ENCODE measurements at regions not wholly inside any gene's neighbourhood (a gene's known extent, or its start where the extent isn't known, plus 50 kb on each side); places are given as distances from the start of the nearest gene placed in this dataset.
A peak's percentile ranks its signal among the peaks of the same experiment; 100 is the strongest.
"Not testable (repeated sequence)": the region's sequence is repeated elsewhere in the genome, so short reads cannot be mapped to it uniquely, and the experiment has no call there.

DNA sequence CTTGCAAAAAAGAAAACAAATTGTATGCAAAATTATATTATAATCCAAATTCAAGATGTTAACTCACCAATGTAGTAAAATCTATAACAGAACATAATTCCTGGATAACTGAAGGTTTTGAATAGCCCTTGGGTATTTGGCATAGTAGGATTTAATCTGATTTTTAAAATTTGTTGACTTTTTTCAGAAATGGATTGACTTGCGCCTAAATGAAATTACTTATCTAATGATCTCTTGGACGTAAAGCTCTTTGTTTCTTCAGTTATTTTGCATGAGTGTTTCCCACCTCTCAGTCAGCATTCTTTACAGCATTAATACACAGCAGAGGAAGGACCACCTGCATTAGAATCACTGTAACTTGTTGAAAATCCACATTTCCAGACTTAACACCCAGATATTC is 169.6 kb downstream of the SEPTIN7 start:
- Histone ChIP-seq H4K20me1 (ENCODE audit: control insufficient read depth, extremely low read depth, insufficient read depth, low read length) (no peaks in the 10 kb centered on the region), H3K4me3 (replicated peaks in 1 of 4; ENCODE audit: control extremely low read depth in 1 of 4, insufficient read depth in 1 of 4, low read depth in 3 of 4, low read length in 4 of 4) (no peak overlapping the region), H2AFZ (ENCODE audit: low read length) (no peak overlapping the region), H3K27me3 (ENCODE audit: control insufficient read depth, insufficient read depth, low read length) (no peaks in the 10 kb centered on the region), H3K9me3 (ENCODE audit: control insufficient read depth, insufficient read depth, low read depth, low read length) (no peaks in the 10 kb centered on the region), H3K79me2 (ENCODE audit: control insufficient read depth, insufficient read depth, low read length) (no peaks in the 10 kb centered on the region), H3K9ac (ENCODE audit: insufficient read depth, low read length) (no peak overlapping the region), H3K36me3 (ENCODE audit: control insufficient read depth, insufficient read depth, low read length) (no peaks in the 10 kb centered on the region), H3K4me2 (ENCODE audit: extremely low read depth, insufficient read depth, low read length) (no peak overlapping the region), H3K27ac (ENCODE audit: insufficient read depth, low read length) (no peak overlapping the region), H3K4me1 (ENCODE audit: control insufficient read depth, extremely low read depth, insufficient read depth, low read length) (no peaks in the 10 kb centered on the region)
- TF ChIP-seq EZH2 (IDR thresholded peaks at IDR 0.05; ENCODE audit: low read length, missing control alignments): no peak
- TF ChIP-seq, protein P1, sequence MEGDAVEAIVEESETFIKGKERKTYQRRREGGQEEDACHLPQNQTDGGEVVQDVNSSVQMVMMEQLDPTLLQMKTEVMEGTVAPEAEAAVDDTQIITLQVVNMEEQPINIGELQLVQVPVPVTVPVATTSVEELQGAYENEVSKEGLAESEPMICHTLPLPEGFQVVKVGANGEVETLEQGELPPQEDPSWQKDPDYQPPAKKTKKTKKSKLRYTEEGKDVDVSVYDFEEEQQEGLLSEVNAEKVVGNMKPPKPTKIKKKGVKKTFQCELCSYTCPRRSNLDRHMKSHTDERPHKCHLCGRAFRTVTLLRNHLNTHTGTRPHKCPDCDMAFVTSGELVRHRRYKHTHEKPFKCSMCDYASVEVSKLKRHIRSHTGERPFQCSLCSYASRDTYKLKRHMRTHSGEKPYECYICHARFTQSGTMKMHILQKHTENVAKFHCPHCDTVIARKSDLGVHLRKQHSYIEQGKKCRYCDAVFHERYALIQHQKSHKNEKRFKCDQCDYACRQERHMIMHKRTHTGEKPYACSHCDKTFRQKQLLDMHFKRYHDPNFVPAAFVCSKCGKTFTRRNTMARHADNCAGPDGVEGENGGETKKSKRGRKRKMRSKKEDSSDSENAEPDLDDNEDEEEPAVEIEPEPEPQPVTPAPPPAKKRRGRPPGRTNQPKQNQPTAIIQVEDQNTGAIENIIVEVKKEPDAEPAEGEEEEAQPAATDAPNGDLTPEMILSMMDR (conservative IDR thresholded peaks at IDR 0.05 in 1 of 2, IDR thresholded peaks at IDR 0.05 in 1 of 2; ENCODE audit: low read depth in 1 of 2, low read length in 2 of 2): no peak
- no peak for DNase-seq (ENCODE audit: low read depth in 2 of 2)

DNA sequence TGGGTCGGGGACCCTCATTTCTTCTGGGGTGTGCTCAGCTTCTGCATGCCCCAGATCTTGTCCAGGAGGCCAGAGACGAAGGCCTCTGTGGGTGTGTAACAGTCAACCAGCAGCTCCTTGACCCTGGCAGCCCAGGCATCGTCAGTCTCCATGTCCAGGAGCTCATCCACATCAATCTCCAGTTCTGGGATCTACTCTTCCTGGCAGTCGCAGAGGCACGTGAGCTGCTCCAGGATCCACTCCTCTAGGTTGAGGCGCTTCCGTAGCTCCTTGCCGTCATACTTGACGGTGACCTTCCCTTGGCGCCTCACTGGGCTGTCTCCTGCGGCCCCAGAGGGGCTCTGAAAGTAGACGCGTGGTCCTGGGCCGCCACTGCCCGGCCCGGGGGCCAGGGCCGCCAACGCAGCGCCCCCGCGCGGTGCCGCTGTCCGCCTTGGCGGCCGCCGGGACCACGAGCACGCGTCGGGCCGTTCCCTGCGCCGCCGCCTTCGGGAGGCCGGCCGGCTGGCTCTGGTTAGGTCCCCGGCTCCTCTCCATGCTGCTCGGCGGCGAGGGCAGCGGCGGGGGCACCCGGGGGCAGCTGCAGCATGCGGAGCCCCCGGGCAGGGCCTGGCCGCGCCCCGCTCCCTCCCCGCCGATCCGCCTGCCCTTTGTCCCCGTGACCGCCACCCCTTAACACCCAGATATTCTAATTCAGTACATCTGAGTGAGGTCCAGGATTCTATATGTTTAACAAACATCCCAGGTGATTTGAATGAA is 170.5 kb downstream of the SEPTIN7 start:
- Histone ChIP-seq H3K4me2 (ENCODE audit: extremely low read depth, insufficient read depth, low read length) (no peak overlapping the region), H3K9me3 (ENCODE audit: control insufficient read depth, insufficient read depth, low read depth, low read length) (no peaks in the 10 kb centered on the region), H3K79me2 (ENCODE audit: control insufficient read depth, insufficient read depth, low read length) (no peaks in the 10 kb centered on the region), H3K4me1 (ENCODE audit: control insufficient read depth, extremely low read depth, insufficient read depth, low read length) (no peaks in the 10 kb centered on the region), H3K9ac (ENCODE audit: insufficient read depth, low read length) (no peak overlapping the region), H3K4me3 (replicated peaks in 1 of 4; ENCODE audit: control extremely low read depth in 1 of 4, insufficient read depth in 1 of 4, low read depth in 3 of 4, low read length in 4 of 4) (no peak overlapping the region), H2AFZ (ENCODE audit: low read length) (peak overlapping the region; percentile 51), H3K27ac (ENCODE audit: insufficient read depth, low read length) (no peak overlapping the region), H3K36me3 (ENCODE audit: control insufficient read depth, insufficient read depth, low read length) (no peaks in the 10 kb centered on the region), H3K27me3 (ENCODE audit: control insufficient read depth, insufficient read depth, low read length) (no peaks in the 10 kb centered on the region), H4K20me1 (ENCODE audit: control insufficient read depth, extremely low read depth, insufficient read depth, low read length) (no peaks in the 10 kb centered on the region)
- no peak for TF ChIP-seq EZH2 (IDR thresholded peaks at IDR 0.05; ENCODE audit: low read length, missing control alignments)
- TF ChIP-seq, protein P1 (conservative IDR thresholded peaks at IDR 0.05 in 1 of 2, IDR thresholded peaks at IDR 0.05 in 1 of 2; ENCODE audit: low read depth in 1 of 2, low read length in 2 of 2): no peak
- no peak for DNase-seq (ENCODE audit: low read depth in 2 of 2)

DNA sequence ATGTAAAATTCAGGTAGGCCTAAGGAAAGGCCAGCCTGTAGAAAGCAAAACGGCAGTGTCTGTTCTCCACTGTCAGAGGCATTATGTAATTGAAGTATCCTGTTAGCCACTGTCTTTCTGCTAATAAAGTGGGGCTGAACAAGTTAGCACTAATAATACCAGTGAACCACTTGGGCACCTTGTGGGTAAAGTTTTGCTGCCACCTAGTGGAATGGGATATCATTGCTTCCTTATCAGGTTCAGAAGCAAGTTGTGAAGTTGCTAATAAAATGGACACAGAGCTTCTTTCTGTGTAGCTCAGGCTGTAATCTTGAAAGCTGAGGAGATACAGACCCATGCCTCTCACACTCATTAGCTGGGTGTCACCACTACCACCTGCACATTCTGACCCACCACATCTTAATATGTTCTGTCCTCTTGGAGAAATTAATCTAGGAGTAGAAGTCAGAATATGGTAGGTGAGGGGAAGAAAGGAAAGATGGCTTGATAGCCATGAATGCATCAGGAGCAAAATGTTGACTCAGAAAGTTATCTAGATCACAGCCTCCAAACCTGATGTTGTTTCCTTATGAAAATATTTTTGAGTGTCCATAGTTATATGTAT is 175.1 kb downstream of the SEPTIN7 start:
- Histone ChIP-seq H3K79me2 (ENCODE audit: control insufficient read depth, insufficient read depth, low read length) (no peaks in the 10 kb centered on the region), H3K27ac (ENCODE audit: insufficient read depth, low read length) (no peak overlapping the region), H4K20me1 (ENCODE audit: control insufficient read depth, extremely low read depth, insufficient read depth, low read length) (no peaks in the 10 kb centered on the region), H3K36me3 (ENCODE audit: control insufficient read depth, insufficient read depth, low read length) (no peaks in the 10 kb centered on the region), H3K4me3 (replicated peaks in 1 of 4; ENCODE audit: control extremely low read depth in 1 of 4, insufficient read depth in 1 of 4, low read depth in 3 of 4, low read length in 4 of 4) (no peak overlapping the region), H3K9ac (ENCODE audit: insufficient read depth, low read length) (no peak overlapping the region), H3K4me1 (ENCODE audit: control insufficient read depth, extremely low read depth, insufficient read depth, low read length) (no peaks in the 10 kb centered on the region), H2AFZ (ENCODE audit: low read length) (no peak overlapping the region), H3K27me3 (ENCODE audit: control insufficient read depth, insufficient read depth, low read length) (no peaks in the 10 kb centered on the region), H3K9me3 (ENCODE audit: control insufficient read depth, insufficient read depth, low read depth, low read length) (no peaks in the 10 kb centered on the region), H3K4me2 (ENCODE audit: extremely low read depth, insufficient read depth, low read length) (no peak overlapping the region)
- TF ChIP-seq, protein P1 (conservative IDR thresholded peaks at IDR 0.05 in 1 of 2, IDR thresholded peaks at IDR 0.05 in 1 of 2; ENCODE audit: low read depth in 1 of 2, low read length in 2 of 2): peak; percentile 81 to 87
- no peak for TF ChIP-seq EZH2 (IDR thresholded peaks at IDR 0.05; ENCODE audit: low read length, missing control alignments)
- DNase-seq (ENCODE audit: low read depth in 2 of 2): peak; percentile 62 to 85

DNA sequence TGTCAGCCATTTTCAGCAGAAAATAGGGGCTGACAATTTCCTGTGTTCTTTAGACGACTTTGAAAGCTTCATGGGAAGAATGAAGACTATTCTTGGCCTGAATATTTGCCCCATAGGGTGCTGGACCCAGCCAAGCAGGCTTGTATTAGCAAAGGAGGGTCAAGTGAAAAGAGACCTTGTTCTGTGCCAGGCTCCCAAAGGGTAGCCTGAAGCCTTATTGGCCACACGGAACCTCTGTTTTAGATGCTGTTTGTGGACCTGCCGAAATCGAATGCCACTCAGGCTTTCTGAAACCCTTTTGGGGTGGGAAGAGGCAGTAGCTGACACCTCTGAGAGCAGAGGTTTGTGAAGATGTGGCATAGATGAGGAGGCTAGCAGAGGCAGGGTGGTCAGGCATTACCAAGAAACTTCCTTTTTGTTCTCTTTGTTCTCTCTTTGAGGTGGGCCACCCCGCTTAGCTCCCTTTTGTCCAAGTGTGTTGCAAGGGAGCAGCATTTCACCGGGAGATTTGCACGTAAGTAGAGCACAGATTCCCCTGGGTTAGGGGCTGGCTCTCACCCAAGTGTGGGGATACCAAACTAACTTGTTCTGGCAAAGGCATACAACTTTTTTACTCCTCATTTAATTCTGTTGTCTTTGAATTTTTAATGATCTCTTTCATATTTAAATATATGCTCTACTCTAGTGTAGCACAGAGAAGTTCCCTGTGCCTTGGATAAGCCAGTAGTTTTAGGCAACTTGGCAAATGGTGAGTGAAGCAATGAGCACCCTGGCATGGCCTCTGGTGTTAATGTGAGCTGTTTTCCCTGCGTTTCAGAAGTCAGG is 174.0 kb upstream of the EEPD1 start:
- H3K9ac ChIP-seq (ENCODE audit: insufficient read depth, low read length); H2AFZ ChIP-seq (ENCODE audit: low read length); H4K20me1 ChIP-seq (ENCODE audit: control insufficient read depth, extremely low read depth, insufficient read depth, low read length); DNase-seq (ENCODE audit: low read depth in 2 of 2); H3K79me2 ChIP-seq (ENCODE audit: control insufficient read depth, insufficient read depth, low read length); H3K9me3 ChIP-seq (ENCODE audit: control insufficient read depth, insufficient read depth, low read depth, low read length); H3K4me1 ChIP-seq (ENCODE audit: control insufficient read depth, extremely low read depth, insufficient read depth, low read length); H3K4me3 ChIP-seq (replicated peaks in 1 of 4; ENCODE audit: control extremely low read depth in 1 of 4, insufficient read depth in 1 of 4, low read depth in 3 of 4, low read length in 4 of 4); H3K27me3 ChIP-seq (ENCODE audit: control insufficient read depth, insufficient read depth, low read length); H3K4me2 ChIP-seq (ENCODE audit: extremely low read depth, insufficient read depth, low read length); H3K27ac ChIP-seq (ENCODE audit: insufficient read depth, low read length); H3K36me3 ChIP-seq (ENCODE audit: control insufficient read depth, insufficient read depth, low read length): not testable (repeated sequence)
